ENCODE measurements at regions not wholly inside any gene's neighbourhood (a gene's known extent, or its start where the extent isn't known, plus 50 kb on each side); places are given as distances from the start of the nearest gene placed in this dataset.

GRCh38 chr4:32909736-32910135 lies 2189.6 kb downstream of the PCDH7 start:
- Histone ChIP-seq H3K27ac (no peak overlapping the region), H2AFZ (no peak overlapping the region), H3K4me3 (no peak overlapping the region), H3K9ac (no peak overlapping the region), H3F3A (ENCODE audit: insufficient read depth) (no peaks in the 10 kb centered on the region), H3K79me2 (ENCODE audit: insufficient read depth) (no peaks in the 10 kb centered on the region), H3K36me3 (ENCODE audit: low read depth) (no peaks in the 10 kb centered on the region), H3K9me3 (ENCODE audit: low read depth) (no peaks in the 10 kb centered on the region), H3K4me1 (ENCODE audit: insufficient read depth) (no peaks in the 10 kb centered on the region), H3K27me3 (replicated peaks; ENCODE audit: insufficient read depth) (no peaks in the 10 kb centered on the region; the same call in 1 of the 2 replicates), H3K9me2 (ENCODE audit: insufficient read depth) (no peaks in the 10 kb centered on the region), H3K4me2 (ENCODE audit: unreplicated experiment) (no peak overlapping the region), H4K20me1 (ENCODE audit: insufficient read depth) (no peaks in the 10 kb centered on the region)
- TF ChIP-seq EZH2phosphoT487 (IDR thresholded peaks at IDR 0.05; ENCODE audit: insufficient read depth, low read depth), result no peak
- no peak for TF ChIP-seq EZH2 (IDR thresholded peaks at IDR 0.05; ENCODE audit: insufficient read depth, poor library complexity, severe bottlenecking)
- no peak for DNase-seq
- in situ Hi-C loops (cut with MboI), result no loop called here
- 42 to 50% methylated on average over 2 of the region's 2 CpGs for WGBS, 2 experiments (ENCODE audit: low coverage in 1 of 2, low lambda C conversion rate in 2 of 2, missing lambda C conversion rate in 2 of 2)

DNA sequence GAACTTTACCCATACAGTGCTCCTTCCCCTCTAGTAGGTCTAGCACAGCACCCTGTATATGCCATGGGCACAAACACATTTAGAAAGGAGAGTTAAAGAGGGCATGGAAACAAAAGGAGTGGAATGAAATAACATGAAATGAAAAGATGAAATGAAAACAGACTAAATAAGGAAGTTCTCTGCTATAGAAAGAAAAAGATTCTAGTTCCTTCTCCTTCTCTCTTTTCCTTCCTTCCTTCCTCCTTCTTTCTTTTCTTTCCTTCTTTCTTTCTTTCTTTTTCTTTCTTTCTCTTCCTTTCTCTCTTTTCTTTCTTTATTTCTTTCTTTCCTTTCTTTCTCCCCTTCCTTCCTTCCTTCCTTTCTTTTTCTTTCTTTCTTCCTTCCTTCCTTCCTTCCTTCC lies 2197.4 kb downstream of the PCDH7 start:
- Histone ChIP-seq H3K4me3 (no peak overlapping the region), H4K20me1 (ENCODE audit: insufficient read depth) (no peaks in the 10 kb centered on the region), H2AFZ (no peak overlapping the region), H3K27me3 (replicated peaks; ENCODE audit: insufficient read depth) (no peaks in the 10 kb centered on the region), H3K4me2 (ENCODE audit: unreplicated experiment) (no peak overlapping the region), H3K4me1 (ENCODE audit: insufficient read depth) (no peaks in the 10 kb centered on the region), H3K9me2 (ENCODE audit: insufficient read depth) (no peaks in the 10 kb centered on the region), H3K27ac (no peak overlapping the region), H3K36me3 (ENCODE audit: low read depth) (no peaks in the 10 kb centered on the region), H3F3A (ENCODE audit: insufficient read depth) (no peaks in the 10 kb centered on the region), H3K9me3 (ENCODE audit: low read depth) (no peaks in the 10 kb centered on the region), H3K79me2 (ENCODE audit: insufficient read depth) (no peaks in the 10 kb centered on the region), H3K9ac (no peak overlapping the region)
- no peak for DNase-seq
- in situ Hi-C loops (cut with MboI), result no loop called here
- no peak for TF ChIP-seq EZH2 (IDR thresholded peaks at IDR 0.05; ENCODE audit: insufficient read depth, poor library complexity, severe bottlenecking)
- no peak for TF ChIP-seq EZH2phosphoT487 (IDR thresholded peaks at IDR 0.05; ENCODE audit: insufficient read depth, low read depth)

DNA sequence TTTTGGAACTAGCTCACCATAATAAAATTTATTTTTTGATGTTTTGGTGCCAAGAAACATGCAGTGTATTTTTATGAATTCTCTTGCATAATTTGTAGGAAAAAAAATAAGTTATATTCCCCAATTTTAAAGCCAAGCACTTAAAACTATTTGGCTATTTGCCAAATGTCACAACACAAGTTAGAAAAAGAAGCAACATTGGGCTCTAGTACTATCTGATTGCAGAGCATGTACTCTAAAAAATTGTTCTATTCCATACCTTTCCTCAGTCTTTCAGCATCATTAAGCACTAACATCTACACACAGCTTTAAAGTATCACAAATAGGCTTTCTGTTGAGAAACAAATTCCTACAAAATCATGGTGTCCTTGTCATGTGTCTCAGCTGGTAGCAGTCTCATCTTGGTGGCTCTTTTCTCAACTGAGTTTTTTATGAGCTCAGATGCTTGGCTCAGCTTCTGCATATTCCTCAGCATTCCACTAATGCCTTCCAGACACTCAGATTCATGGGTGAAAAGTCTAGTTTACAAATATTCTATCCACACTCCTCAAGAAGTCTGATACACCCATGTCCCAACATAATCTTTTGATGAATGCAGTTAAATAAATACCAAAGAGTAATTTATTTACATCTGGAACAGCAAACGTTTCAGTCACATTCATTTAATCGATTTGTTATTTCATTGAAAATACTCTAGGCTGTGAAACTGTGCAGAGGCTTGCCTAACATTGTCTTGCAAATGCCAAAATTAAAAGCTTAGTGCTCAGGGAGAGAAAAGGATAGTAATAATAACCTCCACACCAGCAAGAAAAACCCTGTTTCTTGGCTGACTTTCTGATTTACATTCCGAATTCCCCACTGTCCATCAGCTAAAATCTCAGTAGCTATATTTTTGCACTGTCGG lies 2209.9 kb downstream of the PCDH7 start:
- H3K4me2 ChIP-seq (ENCODE audit: unreplicated experiment), result no peak overlapping the region
- no peaks in the 10 kb centered on the region for H3K27me3 ChIP-seq (replicated peaks; ENCODE audit: insufficient read depth)
- H2AFZ ChIP-seq, result no peak overlapping the region
- no peaks in the 10 kb centered on the region for H3K36me3 ChIP-seq (ENCODE audit: low read depth)
- H3K9me3 ChIP-seq (ENCODE audit: low read depth), result no peaks in the 10 kb centered on the region
- no peaks in the 10 kb centered on the region for H3F3A ChIP-seq (ENCODE audit: insufficient read depth)
- no peaks in the 10 kb centered on the region for H3K79me2 ChIP-seq (ENCODE audit: insufficient read depth)
- no peak for DNase-seq
- TF ChIP-seq EZH2phosphoT487 (IDR thresholded peaks at IDR 0.05; ENCODE audit: insufficient read depth, low read depth), result no peak
- no peak for TF ChIP-seq EZH2 (IDR thresholded peaks at IDR 0.05; ENCODE audit: insufficient read depth, poor library complexity, severe bottlenecking)
- no peaks in the 10 kb centered on the region for H4K20me1 ChIP-seq (ENCODE audit: insufficient read depth)
- in situ Hi-C loops (cut with MboI), result no loop called here
- H3K27ac ChIP-seq, result no peak overlapping the region
- H3K9me2 ChIP-seq (ENCODE audit: insufficient read depth), result no peaks in the 10 kb centered on the region
- H3K4me1 ChIP-seq (ENCODE audit: insufficient read depth), result no peaks in the 10 kb centered on the region
- no peak overlapping the region for H3K4me3 ChIP-seq
- no peak overlapping the region for H3K9ac ChIP-seq
- WGBS, 2 experiments (ENCODE audit: low coverage in 1 of 2, low lambda C conversion rate in 2 of 2, missing lambda C conversion rate in 2 of 2), result 7 to 8% methylated on average over 4 of the region's 4 CpGs

DNA sequence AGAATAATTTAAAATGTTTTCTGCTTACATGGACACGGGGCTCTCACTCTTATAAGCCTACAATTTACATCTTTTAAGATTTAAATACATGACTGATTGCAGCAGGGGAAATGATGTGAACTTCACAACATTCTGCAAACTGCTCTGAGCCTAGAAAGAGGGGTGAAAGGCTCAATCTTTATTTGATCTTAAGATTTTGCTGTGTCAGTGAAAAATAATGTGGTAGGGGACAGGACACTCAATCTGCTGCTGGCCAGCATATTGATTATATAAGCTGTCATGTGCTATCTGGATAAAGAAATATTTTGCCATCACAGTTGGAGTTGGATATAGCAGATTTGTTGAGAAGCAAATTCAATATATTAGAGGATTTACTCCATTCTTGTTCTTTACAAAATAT lies 2210.5 kb downstream of the PCDH7 start:
- H3K9me3 ChIP-seq (ENCODE audit: low read depth), result no peaks in the 10 kb centered on the region
- no peaks in the 10 kb centered on the region for H3K27me3 ChIP-seq (replicated peaks; ENCODE audit: insufficient read depth)
- no peak overlapping the region for H2AFZ ChIP-seq
- no peak overlapping the region for H3K27ac ChIP-seq
- no peaks in the 10 kb centered on the region for H3K79me2 ChIP-seq (ENCODE audit: insufficient read depth)
- TF ChIP-seq EZH2phosphoT487 (IDR thresholded peaks at IDR 0.05; ENCODE audit: insufficient read depth, low read depth) (no peak), EZH2 (IDR thresholded peaks at IDR 0.05; ENCODE audit: insufficient read depth, poor library complexity, severe bottlenecking) (no peak)
- in situ Hi-C loops (cut with MboI), result no loop called here
- no peak for DNase-seq
- H3K4me3 ChIP-seq, result no peak overlapping the region
- H3K4me2 ChIP-seq (ENCODE audit: unreplicated experiment), result no peak overlapping the region
- no peaks in the 10 kb centered on the region for H3K36me3 ChIP-seq (ENCODE audit: low read depth)
- no peaks in the 10 kb centered on the region for H4K20me1 ChIP-seq (ENCODE audit: insufficient read depth)
- 0 to 3% methylated on average over 1 of the region's 1 CpG for WGBS, 2 experiments (ENCODE audit: low coverage in 1 of 2, low lambda C conversion rate in 2 of 2, missing lambda C conversion rate in 2 of 2)
- H3K9me2 ChIP-seq (ENCODE audit: insufficient read depth), result no peaks in the 10 kb centered on the region
- H3F3A ChIP-seq (ENCODE audit: insufficient read depth), result no peaks in the 10 kb centered on the region
- no peaks in the 10 kb centered on the region for H3K4me1 ChIP-seq (ENCODE audit: insufficient read depth)
- H3K9ac ChIP-seq, result no peak overlapping the region
